HFF-Myc (cell line): ENCODE measurements at regions not wholly inside any gene's neighbourhood (a gene's known extent, or its start where the extent isn't known, plus 50 kb on each side); places are given as distances from the start of the nearest gene placed in this dataset.

Experiments
- DNase-seq: peaks from one replicate; pipeline ENCODE4 v3.0.0-alpha.2; 2011; ENCODE audit warnings: low read depth; ENCODE audit errors: extremely low read depth
- H3K4me3 ChIP-seq: replicated peaks from 2 replicates; pipeline ENCODE4 v1.5.1; 2011; ENCODE audit warnings: low read depth, mild to moderate bottlenecking, control low read depth, low read length
- CTCF ChIP-seq: IDR thresholded peaks from 2 replicates; pipeline ENCODE4 v1.5.1; 2012; ENCODE audit warnings: mild to moderate bottlenecking, low read depth, low read length, control low read depth; ENCODE audit errors: missing control alignments

- H3K4me3 ChIP-seq = no peak overlapping the region
- TF ChIP-seq CTCF = no peak
- DNase-seq = no peak
Measured at GRCh38 chr2:194345347-194345746, 1311.7 kb upstream of the SLC39A10 start.

- H3K4me3 ChIP-seq = no peak overlapping the region
- no peak for DNase-seq
Measured at GRCh38 chr2:194343167-194343566, 1313.9 kb upstream of the SLC39A10 start.

GRCh38 chr2:194332799-194333490, 1324.1 kb upstream of the SLC39A10 start:
- TF ChIP-seq CTCF = no peak
- no peak overlapping the region for H3K4me3 ChIP-seq
- DNase-seq = no peak

More at GRCh38 chr2:194343167-194343566, 1313.9 kb upstream of the SLC39A10 start:
- no peak for TF ChIP-seq CTCF

- H3K4me3 ChIP-seq = no peak overlapping the region
- no peak for TF ChIP-seq CTCF
Measured at GRCh38 chr2:194328456-194328855, 1328.6 kb upstream of the SLC39A10 start.

GRCh38 chr2:194327196-194327888, 1329.7 kb upstream of the SLC39A10 start:
- DNase-seq = no peak
- TF ChIP-seq CTCF = no peak
- H3K4me3 ChIP-seq = no peak overlapping the region

More at GRCh38 chr2:194328456-194328855, 1328.6 kb upstream of the SLC39A10 start:
- no peak for DNase-seq

GRCh38 chr2:194323740-194324139, 1333.3 kb upstream of the SLC39A10 start:
- H3K4me3 ChIP-seq = no peak overlapping the region
- no peak for TF ChIP-seq CTCF
- DNase-seq = no peak
